ENCODE measurements at regions not wholly inside any gene's neighbourhood (a gene's known extent, or its start where the extent isn't known, plus 50 kb on each side); places are given as distances from the start of the nearest gene placed in this dataset.

DNA sequence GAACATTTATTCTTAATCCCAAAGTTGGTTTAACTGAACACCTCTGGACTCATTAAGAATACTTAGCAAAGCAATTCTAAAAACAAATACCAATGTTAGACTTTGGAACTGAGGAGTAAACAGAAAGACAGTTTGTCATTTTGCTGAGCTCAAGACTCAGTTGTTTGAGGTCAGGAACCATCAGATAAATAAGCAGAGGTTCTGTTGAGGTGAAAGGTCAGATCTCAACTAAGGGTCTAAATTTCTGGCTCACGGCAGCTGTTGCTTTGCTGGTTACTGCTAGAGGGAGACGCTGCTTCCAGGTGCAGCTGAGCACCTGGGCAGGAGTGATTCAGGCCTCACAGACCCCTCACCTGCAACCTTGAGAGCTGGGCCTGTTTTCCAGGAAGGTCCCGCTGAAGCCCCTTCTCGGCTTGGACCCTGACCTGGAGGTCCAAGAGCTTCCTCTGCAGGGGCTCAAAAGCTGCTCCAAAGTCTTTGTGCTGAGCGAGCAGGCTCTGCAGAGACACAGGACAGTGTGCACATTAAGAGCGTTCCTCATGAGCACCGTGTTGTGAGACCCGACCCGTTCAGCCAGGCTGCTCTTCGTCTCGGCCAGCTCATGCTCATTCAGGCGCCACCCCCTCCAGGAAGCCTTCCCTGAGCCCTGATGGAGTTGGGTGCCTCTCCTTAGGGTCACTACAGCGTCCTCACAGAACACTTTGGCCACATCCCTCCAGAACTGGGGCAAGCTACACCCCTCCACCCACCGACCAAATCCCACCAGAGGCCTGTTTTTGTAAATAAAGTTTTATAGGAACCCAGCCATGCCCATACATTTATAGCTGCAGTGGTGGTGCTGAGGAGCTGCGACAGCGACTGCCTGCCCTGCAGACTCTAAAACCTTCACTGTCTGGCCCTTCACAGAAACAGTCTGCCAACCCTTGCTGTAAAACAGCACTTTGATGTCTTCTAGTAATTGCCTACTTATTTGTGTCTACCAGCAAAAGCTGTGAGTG lies 72.0 kb downstream of the SYNE3 start (continued):
- no peak for TF ChIP-seq SOX13 (IDR thresholded peaks at IDR 0.05)
- TF ChIP-seq SOX13 (CRISPR knock-in tag; conservative IDR thresholded peaks at IDR 0.05 in 1 of 2, IDR thresholded peaks at IDR 0.05 in 1 of 2), result peak in 1 of 2 experiments; percentile 85; a peak in 2 of 4 replicates
- peak; percentile 98 for TF ChIP-seq ZSCAN30 (CRISPR knock-in tag; IDR thresholded peaks at IDR 0.05)
- TF ChIP-seq, protein P1, sequence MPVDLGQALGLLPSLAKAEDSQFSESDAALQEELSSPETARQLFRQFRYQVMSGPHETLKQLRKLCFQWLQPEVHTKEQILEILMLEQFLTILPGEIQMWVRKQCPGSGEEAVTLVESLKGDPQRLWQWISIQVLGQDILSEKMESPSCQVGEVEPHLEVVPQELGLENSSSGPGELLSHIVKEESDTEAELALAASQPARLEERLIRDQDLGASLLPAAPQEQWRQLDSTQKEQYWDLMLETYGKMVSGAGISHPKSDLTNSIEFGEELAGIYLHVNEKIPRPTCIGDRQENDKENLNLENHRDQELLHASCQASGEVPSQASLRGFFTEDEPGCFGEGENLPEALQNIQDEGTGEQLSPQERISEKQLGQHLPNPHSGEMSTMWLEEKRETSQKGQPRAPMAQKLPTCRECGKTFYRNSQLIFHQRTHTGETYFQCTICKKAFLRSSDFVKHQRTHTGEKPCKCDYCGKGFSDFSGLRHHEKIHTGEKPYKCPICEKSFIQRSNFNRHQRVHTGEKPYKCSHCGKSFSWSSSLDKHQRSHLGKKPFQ (CRISPR knock-in tag; IDR thresholded peaks at IDR 0.05; ENCODE audit: insufficient replicate concordance), result peak; percentile 41
- TF ChIP-seq, protein P2, sequence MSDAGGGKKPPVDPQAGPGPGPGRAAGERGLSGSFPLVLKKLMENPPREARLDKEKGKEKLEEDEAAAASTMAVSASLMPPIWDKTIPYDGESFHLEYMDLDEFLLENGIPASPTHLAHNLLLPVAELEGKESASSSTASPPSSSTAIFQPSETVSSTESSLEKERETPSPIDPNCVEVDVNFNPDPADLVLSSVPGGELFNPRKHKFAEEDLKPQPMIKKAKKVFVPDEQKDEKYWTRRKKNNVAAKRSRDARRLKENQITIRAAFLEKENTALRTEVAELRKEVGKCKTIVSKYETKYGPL (CRISPR knock-in tag; IDR thresholded peaks at IDR 0.05), result 0 out of 2 replicates have a peak, but pooled peaks have one; percentile 38
- no peak for TF ChIP-seq NFE2 (CRISPR knock-in tag; IDR thresholded peaks at IDR 0.05)
- TF ChIP-seq, protein P3, sequence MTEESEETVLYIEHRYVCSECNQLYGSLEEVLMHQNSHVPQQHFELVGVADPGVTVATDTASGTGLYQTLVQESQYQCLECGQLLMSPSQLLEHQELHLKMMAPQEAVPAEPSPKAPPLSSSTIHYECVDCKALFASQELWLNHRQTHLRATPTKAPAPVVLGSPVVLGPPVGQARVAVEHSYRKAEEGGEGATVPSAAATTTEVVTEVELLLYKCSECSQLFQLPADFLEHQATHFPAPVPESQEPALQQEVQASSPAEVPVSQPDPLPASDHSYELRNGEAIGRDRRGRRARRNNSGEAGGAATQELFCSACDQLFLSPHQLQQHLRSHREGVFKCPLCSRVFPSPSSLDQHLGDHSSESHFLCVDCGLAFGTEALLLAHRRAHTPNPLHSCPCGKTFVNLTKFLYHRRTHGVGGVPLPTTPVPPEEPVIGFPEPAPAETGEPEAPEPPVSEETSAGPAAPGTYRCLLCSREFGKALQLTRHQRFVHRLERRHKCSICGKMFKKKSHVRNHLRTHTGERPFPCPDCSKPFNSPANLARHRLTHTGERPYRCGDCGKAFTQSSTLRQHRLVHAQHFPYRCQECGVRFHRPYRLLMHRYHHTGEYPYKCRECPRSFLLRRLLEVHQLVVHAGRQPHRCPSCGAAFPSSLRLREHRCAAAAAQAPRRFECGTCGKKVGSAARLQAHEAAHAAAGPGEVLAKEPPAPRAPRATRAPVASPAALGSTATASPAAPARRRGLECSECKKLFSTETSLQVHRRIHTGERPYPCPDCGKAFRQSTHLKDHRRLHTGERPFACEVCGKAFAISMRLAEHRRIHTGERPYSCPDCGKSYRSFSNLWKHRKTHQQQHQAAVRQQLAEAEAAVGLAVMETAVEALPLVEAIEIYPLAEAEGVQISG (CRISPR knock-in tag; IDR thresholded peaks at IDR 0.05), result peak; percentile 32; the same call in 1 of the 2 replicates
- TF ChIP-seq EEA1 (CRISPR knock-in tag; IDR thresholded peaks at IDR 0.05; ENCODE audit: borderline replicate concordance), result 0 out of 2 replicates have a peak, but pooled peaks have one; percentile 51
- TF ChIP-seq ZFP36L1 (CRISPR knock-in tag; IDR thresholded peaks at IDR 0.05), result 0 out of 2 replicates have a peak, but pooled peaks have one; percentile 5
- TF ChIP-seq ZNF431 (CRISPR knock-in tag; IDR thresholded peaks at IDR 0.05; ENCODE audit: borderline replicate concordance, low read depth), result peak; percentile 50; the same call in 1 of the 2 replicates
- no peak for TF ChIP-seq ZFP36L2 (CRISPR knock-in tag; IDR thresholded peaks at IDR 0.05)
- peak; percentile 68 for TF ChIP-seq RXRA (CRISPR knock-in tag; IDR thresholded peaks at IDR 0.05)
- TF ChIP-seq NONO (IDR thresholded peaks at IDR 0.05), result no peak
- peak; percentile 45; the same call in 1 of the 2 replicates for TF ChIP-seq NONO (CRISPR knock-in tag; conservative IDR thresholded peaks at IDR 0.05)
- TF ChIP-seq ZNF264 (CRISPR knock-in tag; IDR thresholded peaks at IDR 0.05), result peak; percentile 68; the same call in 1 of the 2 replicates
- peak; percentile 61; the same call in 1 of the 2 replicates for TF ChIP-seq ZNF335 (CRISPR knock-in tag; IDR thresholded peaks at IDR 0.05)
- TF ChIP-seq, protein P4, sequence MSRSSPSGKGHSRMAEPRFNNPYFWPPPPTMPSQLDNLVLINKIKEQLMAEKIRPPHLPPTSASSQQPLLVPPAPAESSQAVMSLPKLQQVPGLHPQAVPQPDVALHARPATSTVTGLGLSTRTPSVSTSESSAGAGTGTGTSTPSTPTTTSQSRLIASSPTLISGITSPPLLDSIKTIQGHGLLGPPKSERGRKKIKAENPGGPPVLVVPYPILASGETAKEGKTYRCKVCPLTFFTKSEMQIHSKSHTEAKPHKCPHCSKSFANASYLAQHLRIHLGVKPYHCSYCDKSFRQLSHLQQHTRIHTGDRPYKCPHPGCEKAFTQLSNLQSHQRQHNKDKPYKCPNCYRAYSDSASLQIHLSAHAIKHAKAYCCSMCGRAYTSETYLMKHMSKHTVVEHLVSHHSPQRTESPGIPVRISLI (CRISPR knock-in tag; IDR thresholded peaks at IDR 0.05; ENCODE audit: borderline replicate concordance), result peak; percentile 53; the same call in 1 of the 2 replicates
- peak; percentile 68; the same call in 1 of the 2 replicates for TF ChIP-seq ZMYM2 (CRISPR knock-in tag; IDR thresholded peaks at IDR 0.05)
- TF ChIP-seq POLR2G (IDR thresholded peaks at IDR 0.05; ENCODE audit: low read depth, low read length), result peak; percentile 32; the same call in 1 of the 2 replicates
- TF ChIP-seq ZNF879 (CRISPR knock-in tag; IDR thresholded peaks at IDR 0.05), result no peak
- TF ChIP-seq ZNF605 (CRISPR knock-in tag; IDR thresholded peaks at IDR 0.05), result peak; percentile 77
- TF ChIP-seq ZBTB8A (CRISPR knock-in tag; IDR thresholded peaks at IDR 0.05; ENCODE audit: borderline replicate concordance, low read depth), result peak; percentile 68; the same call in 1 of the 2 replicates
- TF ChIP-seq ZBTB7B (CRISPR knock-in tag; IDR thresholded peaks at IDR 0.05), result peak; percentile 62; the same call in 1 of the 2 replicates

Measured in HepG2 (cell line).